ENCODE measurements at regions not wholly inside any gene's neighbourhood (a gene's known extent, or its start where the extent isn't known, plus 50 kb on each side); places are given as distances from the start of the nearest gene placed in this dataset.
"Not testable (repeated sequence)": the region's sequence is repeated elsewhere in the genome, so short reads cannot be mapped to it uniquely, and the experiment has no call there.

DNA sequence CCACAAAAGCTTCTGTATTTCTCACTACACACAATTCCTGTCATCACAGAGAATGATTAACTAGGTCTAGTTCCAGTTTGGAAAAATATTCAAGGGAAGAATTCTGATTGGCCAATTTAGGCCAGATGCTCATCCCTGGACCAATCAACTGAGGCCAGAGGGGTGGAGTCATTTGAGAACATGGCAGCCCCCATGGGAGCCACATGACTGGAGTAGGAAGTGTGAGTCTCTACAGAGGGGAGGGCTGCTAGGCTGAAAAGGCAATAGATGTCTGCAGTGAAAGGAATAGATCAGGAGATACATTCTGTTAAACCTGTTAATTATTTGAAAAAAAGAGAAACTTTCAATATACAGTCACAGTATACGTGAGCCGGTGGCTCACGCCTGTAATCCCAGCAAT, 125.2 kb downstream of the UNC93B1 start:
- not testable (repeated sequence) for DNase-seq (ENCODE audit: low read depth in 4 of 4, low spot score in 2 of 4)

DNA sequence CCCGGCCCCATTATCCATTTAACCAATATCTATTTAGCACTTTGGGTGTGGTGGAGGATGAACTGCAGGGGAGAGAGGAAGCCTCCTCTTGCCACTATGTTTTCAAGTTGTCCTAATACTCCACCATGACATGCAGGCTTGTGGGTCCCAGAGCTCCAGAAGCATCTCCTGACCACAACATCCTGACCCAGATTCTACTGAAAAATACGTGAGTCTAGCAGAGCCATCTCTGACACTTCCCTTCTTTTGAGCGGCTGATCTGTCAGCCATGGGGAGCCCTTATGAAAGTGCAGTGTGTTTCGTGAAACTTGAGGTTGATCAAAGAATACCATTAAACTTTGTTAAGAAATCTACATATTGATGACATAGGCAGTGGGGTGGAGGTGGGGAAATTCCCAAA, 126.6 kb downstream of the UNC93B1 start:
- DNase-seq (ENCODE audit: low read depth in 4 of 4, low spot score in 2 of 4), result not testable (repeated sequence)

DNA sequence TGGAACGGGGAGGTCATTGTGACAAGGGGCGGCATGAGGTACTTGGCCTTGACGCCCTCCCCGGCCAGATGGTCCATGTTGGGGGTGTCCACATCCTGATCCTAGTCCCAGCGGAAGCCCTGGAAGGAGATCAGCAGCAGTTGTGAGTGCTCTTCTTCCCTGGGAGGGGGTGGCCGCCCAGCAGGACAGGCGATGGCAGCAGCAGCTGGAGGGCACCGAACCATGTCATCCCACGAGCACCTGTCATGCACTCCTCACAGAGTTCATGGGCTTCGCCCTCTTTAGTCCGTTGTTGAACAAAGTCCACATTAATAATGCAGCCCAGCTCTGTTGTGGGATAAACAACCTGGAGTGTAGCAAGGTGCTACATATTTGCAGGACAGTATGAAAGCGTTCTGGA, 130.7 kb downstream of the UNC93B1 start:
- DNase-seq (ENCODE audit: low read depth in 4 of 4, low spot score in 2 of 4), result not testable (repeated sequence)

DNA sequence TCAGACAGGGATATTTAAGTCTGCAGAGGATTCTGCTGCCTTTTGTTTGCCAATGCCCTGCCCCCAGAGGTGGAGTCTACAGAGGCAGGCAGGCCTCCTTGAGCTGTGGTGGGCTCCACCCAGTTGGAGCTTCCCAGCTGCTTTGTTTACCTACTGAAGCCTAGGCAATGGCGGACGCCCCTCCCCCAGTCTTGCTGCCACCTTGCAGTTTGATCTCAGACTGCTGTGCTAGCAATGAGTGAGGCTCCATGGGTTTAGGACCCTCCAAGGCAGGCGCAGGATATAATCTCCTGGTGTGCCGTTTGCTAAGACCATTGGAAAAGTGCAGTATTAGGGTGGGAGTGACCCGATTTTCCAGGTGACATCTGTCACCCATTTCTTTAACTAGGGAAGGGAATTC, 132.7 kb downstream of the UNC93B1 start:
- DNase-seq (ENCODE audit: low read depth in 4 of 4, low spot score in 2 of 4), result not testable (repeated sequence)

DNA sequence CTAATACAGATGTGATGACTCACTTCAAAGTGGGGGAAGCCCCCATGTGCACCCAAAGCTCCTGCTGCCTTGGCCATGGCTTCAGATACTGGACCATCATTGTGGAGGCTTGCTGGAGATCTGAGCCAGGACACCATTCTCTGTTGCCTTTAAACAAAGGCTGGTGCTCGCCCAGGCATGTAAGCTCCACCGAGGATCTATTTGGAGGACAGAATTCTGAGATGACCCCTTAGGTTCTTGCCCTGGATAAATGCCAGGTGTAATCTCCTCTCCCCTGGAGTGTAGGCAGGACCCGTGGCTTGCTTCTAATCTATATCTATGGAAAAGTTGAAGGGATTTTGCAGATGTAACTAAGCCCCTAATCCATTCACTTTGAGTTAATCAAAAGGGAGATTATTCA, 141.0 kb downstream of the UNC93B1 start:
- not testable (repeated sequence) for DNase-seq (ENCODE audit: low read depth in 4 of 4, low spot score in 2 of 4)

DNA sequence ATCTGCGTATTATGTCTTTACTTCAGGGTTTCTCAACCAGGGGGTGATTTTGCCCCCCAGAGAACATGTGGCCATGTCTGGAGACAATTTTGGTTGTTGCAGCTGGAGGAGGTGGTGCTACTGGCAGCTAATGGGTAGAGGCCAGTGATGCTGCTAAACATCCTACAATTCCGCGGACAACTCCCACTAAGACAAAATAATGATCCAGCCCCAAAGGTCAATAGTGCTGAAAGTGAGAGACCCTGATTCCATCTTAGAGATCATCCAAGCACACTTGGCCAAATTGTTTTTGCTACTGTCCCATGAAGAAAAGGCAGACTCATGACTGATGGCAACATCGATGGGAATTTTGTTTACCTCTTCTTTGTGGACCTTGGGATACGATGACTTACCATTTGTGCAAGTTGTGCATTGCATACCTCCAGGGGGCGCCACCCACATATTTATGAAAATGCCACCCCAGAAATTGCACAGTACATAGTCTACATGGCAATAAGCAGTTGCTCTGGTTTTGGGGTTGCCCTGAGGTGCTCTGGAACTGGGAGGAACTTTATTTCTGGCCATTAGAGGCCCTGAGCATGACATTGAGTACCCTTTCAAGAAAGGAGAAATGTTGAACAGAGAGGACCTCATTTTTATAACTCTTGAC, 144.3 kb downstream of the UNC93B1 start:
- DNase-seq (ENCODE audit: low read depth in 4 of 4, low spot score in 2 of 4), result not testable (repeated sequence)

DNA sequence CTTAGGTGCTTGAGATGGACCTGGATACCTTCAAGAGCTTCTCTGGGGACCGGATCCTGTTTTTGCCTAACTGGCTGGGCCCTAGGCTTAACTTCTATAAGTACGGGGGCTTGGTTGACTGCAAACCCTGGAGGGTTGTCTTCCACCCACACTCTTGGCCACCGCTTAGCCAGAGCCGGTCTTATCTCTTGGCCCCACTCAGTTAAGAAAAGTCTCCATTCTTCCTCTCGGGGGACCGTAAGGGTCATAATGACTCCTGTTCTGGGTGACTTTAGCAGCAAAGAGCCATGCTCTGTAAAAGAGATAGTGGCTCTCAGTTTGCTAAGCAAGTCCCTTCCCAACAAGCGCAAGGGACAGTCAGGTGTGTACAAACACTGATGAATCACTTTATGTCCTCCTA, 153.2 kb downstream of the UNC93B1 start:
- not testable (repeated sequence) for DNase-seq (ENCODE audit: low read depth in 4 of 4, low spot score in 2 of 4)

DNA sequence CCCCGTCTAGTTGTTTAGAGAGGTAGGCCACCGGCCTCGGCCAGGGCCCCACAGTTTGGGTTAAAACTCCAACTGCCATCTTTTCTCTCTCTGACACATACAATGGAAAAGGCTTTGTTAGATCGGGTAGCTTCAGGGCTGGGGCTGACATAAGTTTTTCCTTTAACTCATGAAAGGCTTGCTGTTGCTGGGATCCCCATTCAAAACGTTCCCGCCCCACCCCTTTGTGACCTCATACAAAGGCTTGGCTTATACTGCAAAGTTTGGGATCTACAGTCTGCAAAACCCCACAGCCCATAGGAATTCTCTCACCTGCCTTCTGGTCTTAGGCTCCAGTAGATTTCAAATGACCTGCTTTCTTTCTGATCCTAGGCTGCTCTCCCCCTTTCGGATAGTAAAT, 154.1 kb downstream of the UNC93B1 start:
- not testable (repeated sequence) for DNase-seq (ENCODE audit: low read depth in 4 of 4, low spot score in 2 of 4)

DNA sequence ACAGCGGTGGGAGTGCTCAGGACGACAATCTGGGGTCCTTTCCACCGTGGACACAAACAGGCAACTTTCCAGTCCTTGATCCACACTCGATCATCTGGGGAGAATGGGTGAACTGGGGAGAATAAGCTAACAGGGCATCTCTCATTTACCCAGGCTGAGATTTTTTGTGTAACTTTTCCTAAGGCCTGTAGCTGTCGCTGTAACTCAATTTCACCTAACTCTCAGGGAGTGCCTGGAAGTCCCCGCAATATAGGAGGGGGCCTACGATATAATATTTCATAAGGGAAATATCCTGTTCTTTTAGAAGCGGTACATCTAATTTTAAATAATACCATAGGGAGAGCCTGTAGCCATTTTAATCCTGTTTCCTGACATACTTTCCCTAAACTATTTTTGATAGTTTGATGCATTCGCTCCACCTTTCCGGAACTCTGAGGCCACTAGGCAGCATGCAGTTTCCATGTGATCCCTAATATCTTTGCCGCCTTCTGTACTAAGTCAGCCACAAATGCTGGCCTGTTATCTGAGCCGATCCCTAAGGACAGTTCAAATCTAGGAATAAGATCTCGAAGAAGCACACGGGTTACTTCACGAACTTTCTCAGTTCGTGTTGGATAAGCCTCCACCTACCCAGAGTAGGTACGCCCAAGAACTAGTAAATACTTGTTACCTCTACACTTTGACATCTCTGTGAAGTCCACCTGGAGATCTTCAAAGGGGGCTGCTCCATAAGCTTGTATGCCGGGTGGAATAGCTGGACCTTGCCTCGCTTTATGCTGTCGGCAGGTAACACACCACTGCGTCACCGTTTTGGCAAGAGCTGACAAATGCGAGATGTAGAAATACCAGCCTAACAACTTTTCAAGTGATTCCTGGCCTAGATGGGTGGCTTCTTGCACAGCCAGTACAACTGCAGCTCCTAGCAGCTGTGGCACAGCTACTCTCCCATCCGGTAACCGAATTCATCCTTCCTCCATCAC, 155.7 kb downstream of the UNC93B1 start:
- DNase-seq (ENCODE audit: low read depth in 4 of 4, low spot score in 2 of 4), result not testable (repeated sequence)

DNA sequence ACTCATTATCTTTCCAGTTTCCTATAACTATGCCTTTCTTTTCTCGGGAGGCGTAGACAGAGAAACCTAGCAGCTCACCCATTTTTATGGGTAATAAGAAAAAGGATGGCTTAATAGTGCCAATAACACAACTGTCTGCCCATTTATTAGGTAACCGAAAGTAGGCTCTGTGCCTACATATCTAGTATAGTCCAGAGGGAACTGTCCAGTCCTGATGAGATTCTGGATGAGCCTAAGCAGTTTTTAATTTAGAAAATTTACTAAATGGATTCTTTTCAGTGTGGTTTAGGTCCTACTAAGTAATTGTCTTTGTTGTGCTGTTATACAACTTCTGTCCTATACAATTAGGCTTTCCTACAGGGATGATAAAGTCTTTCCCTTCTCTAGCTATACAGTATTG, 157.6 kb downstream of the UNC93B1 start:
- not testable (repeated sequence) for DNase-seq (ENCODE audit: low read depth in 4 of 4, low spot score in 2 of 4)

DNA sequence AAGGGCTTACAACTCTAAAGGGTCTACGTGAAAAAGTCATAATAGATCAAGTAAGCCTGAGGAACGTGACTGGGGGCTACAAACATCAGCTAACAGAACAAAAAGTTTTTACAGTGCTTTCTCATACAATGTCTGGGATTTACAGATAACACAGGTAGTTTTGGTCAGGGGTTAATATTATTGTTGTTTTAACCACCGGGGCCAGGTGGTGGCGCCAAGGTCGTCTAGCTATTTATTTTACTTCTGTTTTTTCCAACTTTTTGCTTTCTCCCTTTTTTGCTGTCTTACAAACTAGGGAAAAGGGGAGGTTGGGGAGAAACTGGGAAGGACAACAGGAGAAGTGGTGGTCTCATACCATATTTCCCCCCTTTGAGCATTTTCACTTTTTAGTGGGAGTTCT, 158.6 kb downstream of the UNC93B1 start:
- not testable (repeated sequence) for DNase-seq (ENCODE audit: low read depth in 4 of 4, low spot score in 2 of 4)

DNA sequence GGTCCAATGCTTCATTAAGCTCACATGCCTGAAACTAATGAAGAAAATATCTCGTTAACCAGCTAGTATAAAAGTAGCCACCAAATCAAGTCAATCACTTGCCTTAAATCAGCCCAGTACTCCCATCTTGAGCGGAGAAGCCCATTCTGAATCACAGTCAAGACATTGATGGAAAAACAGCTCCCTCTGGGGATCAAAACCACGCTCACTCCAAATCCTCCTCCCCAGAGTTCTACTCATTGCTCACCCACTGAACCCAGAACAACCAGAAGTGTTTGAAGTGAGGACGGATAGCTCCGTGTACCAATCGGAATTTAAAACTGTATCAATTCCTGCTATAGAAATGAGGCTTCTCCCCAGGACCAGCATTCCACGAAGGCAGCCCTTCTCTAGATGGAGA, 163.3 kb downstream of the UNC93B1 start:
- DNase-seq (ENCODE audit: low read depth in 4 of 4, low spot score in 2 of 4), result not testable (repeated sequence)

DNA sequence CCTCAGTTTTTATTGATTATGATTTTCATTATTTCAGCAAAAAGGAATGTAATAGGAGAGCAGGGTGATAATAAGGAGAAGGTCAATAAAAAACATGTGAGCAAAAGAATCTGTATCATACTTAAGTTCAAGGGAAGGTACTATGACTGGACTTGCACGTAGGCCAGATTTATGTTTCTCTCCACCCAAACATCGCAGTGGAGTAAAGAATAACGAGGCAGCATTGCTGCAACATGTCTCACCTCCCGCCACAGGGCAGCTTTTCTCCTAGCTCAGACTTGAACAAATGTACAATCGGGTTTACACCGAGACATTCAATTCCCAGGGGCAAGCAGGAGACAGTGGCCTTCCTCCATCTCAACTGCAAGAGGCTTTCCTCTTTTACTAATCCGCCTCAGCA, 155.7 kb upstream of the ALDH3B2 start:
- DNase-seq (ENCODE audit: low read depth in 4 of 4, low spot score in 2 of 4), result not testable (repeated sequence)

DNA sequence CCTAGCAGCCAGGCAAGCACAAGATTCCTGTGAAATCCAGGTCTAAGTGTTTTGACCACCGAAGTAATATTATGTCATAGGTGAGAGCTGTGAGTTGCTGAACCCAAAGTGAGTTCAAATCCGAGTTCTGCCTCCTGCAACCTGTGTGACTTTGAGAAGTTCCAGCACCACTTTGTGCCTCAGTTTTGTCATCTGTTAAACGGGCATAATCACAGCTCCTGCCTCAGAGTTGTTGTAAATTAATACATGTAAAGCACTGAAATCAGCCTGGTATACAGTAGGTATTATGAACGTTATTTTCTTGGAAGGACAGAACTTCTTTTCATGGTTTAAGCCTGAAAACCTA, 152.5 kb upstream of the ALDH3B2 start:
- not testable (repeated sequence) for DNase-seq (ENCODE audit: low read depth in 4 of 4, low spot score in 2 of 4)

DNA sequence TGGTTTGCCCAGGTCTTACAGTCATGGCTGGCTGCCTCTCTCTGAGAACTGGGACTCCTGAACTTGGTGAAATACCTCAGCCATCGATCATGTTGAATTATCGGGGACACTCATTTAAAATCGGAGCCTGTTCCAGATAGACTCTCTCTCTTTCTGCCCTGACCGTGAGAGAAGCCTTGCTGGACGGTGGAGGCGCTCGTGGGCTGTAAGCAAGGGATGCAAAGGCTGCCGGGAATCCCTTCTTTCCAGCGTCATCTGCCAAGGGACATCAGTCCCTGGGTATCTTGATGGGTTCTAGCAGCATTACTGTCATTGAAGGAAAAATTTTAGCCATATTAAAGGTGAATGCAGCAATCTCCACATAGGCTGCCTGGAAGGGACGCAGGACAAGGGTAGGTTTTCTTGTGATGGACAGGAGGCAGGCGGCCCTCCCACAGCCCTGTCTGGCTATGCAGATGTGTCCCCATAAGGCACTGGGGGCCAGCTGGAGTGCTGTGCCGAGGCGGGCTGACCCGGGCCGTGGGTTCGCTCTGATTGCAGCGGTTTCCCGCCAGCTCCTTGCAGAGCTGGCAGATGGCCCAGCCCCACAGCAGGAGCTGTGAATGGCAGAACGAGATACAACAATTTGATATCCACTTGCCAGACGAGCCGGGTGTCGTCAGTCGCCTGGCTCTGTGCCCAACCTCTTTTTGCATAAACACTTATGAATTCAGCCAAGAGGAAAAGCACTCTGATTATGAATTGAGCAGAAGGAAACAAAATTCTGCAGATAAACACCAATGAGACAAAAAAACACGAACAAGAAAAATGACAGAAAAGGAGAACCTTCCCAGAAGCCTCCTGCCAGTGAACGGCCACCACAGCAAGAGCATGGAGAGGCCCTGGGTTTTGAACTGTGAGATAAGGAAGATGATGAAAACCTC, 151.9 kb upstream of the ALDH3B2 start:
- not testable (repeated sequence) for DNase-seq (ENCODE audit: low read depth in 4 of 4, low spot score in 2 of 4)

DNA sequence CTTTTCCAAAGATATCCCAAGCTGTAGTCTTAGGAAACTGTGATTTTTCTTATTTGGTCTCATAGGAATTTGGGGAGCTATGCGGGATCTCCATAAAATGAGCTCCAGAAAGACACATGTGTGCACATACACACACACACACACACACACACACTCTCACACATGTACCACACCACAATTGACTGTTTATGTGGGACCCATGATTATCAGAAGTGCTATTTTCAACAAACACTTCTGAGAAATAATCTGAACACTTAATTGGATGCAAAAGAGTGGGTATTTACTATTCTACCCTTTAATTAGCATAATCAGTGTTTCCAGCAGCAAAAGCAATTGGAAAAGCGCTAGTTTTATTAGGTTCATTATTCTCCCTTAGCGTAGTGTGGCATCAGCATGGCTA, 150.4 kb upstream of the ALDH3B2 start:
- not testable (repeated sequence) for DNase-seq (ENCODE audit: low read depth in 4 of 4, low spot score in 2 of 4)

DNA sequence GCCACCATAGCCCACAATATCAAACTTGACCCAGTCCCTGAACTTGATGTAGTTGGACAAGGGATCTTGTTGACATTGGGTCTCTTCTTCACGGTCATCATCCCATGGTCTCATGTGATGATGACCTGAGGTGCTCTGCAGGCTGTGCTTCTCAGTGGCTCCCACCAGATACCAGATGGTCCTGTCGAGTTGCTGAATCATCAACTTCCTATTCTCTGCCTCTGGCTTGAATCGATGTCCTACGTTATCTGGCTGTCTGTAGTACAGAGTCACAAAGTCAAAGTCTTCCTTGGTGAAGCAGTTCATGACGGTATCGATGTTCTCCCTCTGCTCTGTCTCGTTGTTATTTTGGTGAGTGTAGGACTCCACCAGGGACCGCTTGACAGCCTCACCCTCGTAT, 145.7 kb upstream of the ALDH3B2 start:
- no peak for DNase-seq (ENCODE audit: low read depth in 4 of 4, low spot score in 2 of 4)

DNA sequence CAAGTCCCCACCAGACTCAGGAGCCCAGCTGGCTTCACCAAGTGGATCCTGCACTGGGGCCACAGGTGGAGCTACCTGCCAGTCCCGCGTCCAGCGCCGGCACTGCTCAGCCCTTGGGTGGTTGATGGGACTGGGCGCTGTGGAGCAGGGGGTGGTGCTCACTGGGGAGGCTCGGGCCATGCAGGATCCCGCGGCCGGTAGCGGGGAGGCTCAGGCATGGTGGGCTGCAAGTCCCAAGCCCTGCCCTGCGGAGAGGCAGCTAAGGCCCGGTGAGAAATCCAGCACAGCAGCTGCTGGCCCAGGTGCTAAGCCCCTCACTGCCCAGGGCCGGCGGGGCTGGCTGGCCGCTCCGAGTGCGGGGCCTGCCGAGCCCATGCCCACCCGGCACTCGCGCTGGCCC, 143.1 kb upstream of the ALDH3B2 start:
- not testable (repeated sequence) for DNase-seq (ENCODE audit: low read depth in 4 of 4, low spot score in 2 of 4)

DNA sequence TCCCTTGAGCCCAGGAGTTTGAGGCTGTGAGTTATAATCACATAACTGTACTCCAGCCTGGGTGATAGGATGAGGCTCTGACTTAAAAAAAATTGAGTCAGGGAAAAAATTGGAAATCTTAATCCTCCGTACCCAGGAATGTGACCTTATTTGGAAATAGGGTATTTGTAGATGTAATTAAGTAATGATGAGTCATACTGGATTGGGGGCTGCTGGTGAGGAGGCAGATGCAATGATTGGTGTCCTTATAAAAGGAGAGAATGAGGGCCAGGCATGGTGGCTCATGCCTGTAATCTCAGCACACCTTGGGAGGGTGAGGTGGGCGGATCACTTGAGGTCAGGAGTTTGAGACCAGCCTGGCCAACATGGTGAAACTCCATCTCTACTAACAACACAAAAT, 134.9 kb upstream of the ALDH3B2 start:
- DNase-seq (ENCODE audit: low read depth in 4 of 4, low spot score in 2 of 4), result not testable (repeated sequence)

DNA sequence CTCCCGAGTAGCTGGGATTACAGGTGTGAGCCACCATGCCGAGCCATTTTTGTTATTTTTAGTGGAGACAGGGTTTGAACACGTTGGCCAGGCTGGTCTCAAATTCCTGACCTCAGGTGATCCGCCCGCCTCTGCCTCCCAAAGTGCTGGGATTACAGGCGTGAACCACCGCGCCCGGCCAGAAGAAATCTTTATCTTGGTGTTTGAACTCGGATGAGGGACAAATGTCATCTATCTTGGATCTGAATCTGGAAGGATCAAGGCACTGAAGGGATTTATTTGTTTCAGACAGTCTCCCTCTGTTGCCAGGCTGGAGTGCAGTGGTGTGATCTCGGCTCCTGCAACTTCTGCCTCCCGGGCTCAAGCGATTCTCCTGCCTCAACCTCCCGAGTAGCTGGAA, 133.5 kb upstream of the ALDH3B2 start:
- not testable (repeated sequence) for DNase-seq (ENCODE audit: low read depth in 4 of 4, low spot score in 2 of 4)
